Muscle of leg (tissue), 3 donors: ENCODE measurements at regions not wholly inside any gene's neighbourhood (a gene's known extent, or its start where the extent isn't known, plus 50 kb on each side); places are given as distances from the start of the nearest gene placed in this dataset.
A peak's percentile ranks its signal among the peaks of the same experiment; 100 is the strongest.

Experiments
- DNase-seq: peaks from one replicate; pipeline ENCODE4 v3.0.0; 2013
- H3K27ac ChIP-seq: one replicate; pipeline ENCODE4 v1.5.1; 2013; ENCODE audit warnings: mild to moderate bottlenecking, low read length, control low read depth
- H3K27me3 ChIP-seq: one replicate; pipeline ENCODE4 v1.6.1; 2013; ENCODE audit warnings: low read length; ENCODE audit not compliant: control insufficient read depth, insufficient read depth
- H3K36me3 ChIP-seq: one replicate; pipeline ENCODE4 v1.6.1; 2013; ENCODE audit warnings: low read length; ENCODE audit not compliant: control insufficient read depth, insufficient read depth
- H3K4me1 ChIP-seq: one replicate; pipeline ENCODE4 v1.6.1; 2013; ENCODE audit warnings: low read length; ENCODE audit not compliant: control insufficient read depth, insufficient read depth
- H3K4me3 ChIP-seq: one replicate; pipeline ENCODE4 v1.5.1; 2013; ENCODE audit warnings: low read length, control low read depth
- H3K9me3 ChIP-seq: replicated peaks from 2 replicates; pipeline ENCODE4 v1.6.1; 2013; ENCODE audit warnings: low read depth, low read length; ENCODE audit not compliant: control insufficient read depth
- WGBS: methylation state at CpG from one replicate; pipeline ENCODE4 v1.1.5; 2013; ENCODE audit warnings: missing lambda C conversion rate; ENCODE audit not compliant: insufficient coverage; 5-methylcytosine and 5-hydroxymethylcytosine counted together

GRCh38 chr17:27970587-27970986, 71.9 kb upstream of the NLK start:
- no peaks in the 10 kb centered on the region for H3K27me3 ChIP-seq
- no peaks in the 10 kb centered on the region for H3K9me3 ChIP-seq
- DNase-seq, result no peak
- H3K4me3 ChIP-seq, result no peak overlapping the region
- WGBS, result no CpG with 5 or more reads among the region's 3 CpGs
- no peak overlapping the region for H3K27ac ChIP-seq
- H3K4me1 ChIP-seq, result peaks cover 3% of the 10 kb centered on the region
- no peaks in the 10 kb centered on the region for H3K36me3 ChIP-seq

DNA sequence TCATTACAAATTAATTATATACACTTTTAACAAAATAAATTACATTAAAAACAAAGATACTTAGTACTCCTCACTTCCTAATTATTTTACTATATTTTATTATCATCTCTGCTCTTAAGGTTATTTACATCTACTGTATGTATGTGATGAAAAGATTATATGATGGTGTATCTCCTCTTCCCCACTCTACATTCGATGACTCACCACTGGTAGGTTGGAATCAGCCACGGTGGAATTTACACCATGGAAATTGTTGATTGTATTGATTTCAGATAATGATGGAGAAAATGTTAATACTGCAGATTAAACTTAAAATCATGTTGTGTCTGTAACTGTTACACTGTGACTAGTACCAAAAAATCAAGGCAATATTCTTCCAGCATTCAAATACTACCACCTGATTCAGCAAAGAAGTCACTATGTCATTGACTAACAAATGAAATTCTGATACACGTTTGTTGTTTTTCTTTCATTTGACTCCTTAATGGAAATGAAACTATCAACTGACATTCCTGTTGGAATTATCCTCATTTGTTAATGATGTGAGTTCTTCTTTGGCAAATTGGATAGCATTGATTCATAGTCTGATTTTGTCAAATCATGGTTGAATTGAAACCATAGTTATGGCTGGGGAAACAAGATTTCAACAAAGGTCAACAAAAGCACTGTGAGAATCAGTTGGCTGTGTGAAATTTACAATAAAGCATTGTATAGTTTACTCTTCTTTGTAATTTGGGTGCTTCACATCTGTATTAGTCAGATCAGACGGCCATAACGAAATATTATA, 69.0 kb upstream of the NLK start:
- H3K4me1 ChIP-seq, result peaks cover 3% of the 10 kb centered on the region
- no peaks in the 10 kb centered on the region for H3K9me3 ChIP-seq
- no peaks in the 10 kb centered on the region for H3K36me3 ChIP-seq
- H3K27me3 ChIP-seq, result no peaks in the 10 kb centered on the region
- no CpG with 5 or more reads among the region's 5 CpGs for WGBS
- H3K4me3 ChIP-seq, result no peak overlapping the region
- no peak for DNase-seq
- H3K27ac ChIP-seq, result no peak overlapping the region

DNA sequence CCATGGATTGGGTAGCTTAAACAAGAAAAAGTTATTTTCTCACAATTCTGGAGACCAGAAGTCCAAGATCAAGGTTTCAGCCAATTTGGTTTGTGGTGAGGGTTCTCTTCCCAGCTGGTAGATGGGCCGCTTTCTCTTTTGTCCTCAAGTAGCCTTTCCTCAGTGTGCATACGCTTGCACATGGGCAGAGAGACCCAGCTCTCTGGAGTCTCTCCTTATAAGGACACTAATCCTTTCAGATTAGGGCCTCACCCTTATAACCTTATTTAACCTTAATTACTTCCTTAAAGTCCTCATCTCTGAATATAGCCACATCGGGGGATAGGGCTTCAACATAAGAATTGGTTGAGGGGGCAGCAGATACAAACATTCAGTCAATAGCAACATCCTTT, 68.4 kb upstream of the NLK start:
- H3K36me3 ChIP-seq, result no peaks in the 10 kb centered on the region
- H3K9me3 ChIP-seq, result no peaks in the 10 kb centered on the region
- H3K27ac ChIP-seq, result no peak overlapping the region
- peaks cover 3% of the 10 kb centered on the region for H3K4me1 ChIP-seq
- 71% methylated on average over 2 of the region's 3 CpGs for WGBS
- H3K27me3 ChIP-seq, result no peaks in the 10 kb centered on the region
- DNase-seq, result no peak
- no peak overlapping the region for H3K4me3 ChIP-seq

DNA sequence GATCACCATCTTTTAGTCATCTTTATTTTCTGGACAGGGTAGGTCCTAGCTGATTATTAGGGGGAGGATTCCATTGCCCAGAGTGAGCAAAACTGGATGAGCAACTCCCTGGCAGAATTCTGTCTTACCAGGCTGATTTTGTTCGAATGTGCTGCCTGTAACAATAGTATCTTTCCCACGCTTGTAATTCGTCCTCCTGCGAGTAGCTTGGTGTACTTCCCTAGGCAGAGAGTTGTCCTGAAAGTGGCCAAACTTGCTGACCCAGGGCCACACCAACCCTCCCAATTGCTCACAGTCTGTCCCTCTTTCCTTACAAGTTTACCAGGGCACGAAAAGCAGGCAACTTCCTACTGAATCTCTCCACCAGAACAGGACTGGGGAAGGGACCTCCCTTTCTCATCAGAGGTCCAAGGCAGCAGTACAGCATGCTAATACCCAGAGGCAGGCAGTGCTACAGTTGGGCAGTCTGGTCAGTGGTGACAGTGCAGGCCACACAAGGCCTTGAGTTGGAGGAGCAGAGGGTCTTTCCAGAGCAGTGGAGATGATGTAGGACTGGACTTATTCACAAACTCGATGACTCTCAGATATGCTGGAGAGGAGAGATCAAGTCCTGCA, 67.8 kb upstream of the NLK start:
- no peak overlapping the region for H3K4me3 ChIP-seq
- H3K27ac ChIP-seq, result no peak overlapping the region
- H3K36me3 ChIP-seq, result no peaks in the 10 kb centered on the region
- peaks cover 3% of the 10 kb centered on the region for H3K4me1 ChIP-seq
- 80% methylated on average over 4 of the region's 6 CpGs for WGBS
- DNase-seq, result no peak
- H3K9me3 ChIP-seq, result no peaks in the 10 kb centered on the region
- H3K27me3 ChIP-seq, result no peaks in the 10 kb centered on the region

- WGBS, result 61% methylated on average over 5 of the region's 6 CpGs
- DNase-seq, result no peak
- H3K4me3 ChIP-seq, result no peak overlapping the region
- H3K27ac ChIP-seq, result no peak overlapping the region
- H3K4me1 ChIP-seq, result peaks cover 3% of the 10 kb centered on the region
- H3K27me3 ChIP-seq, result no peaks in the 10 kb centered on the region
- H3K9me3 ChIP-seq, result no peaks in the 10 kb centered on the region
- no peaks in the 10 kb centered on the region for H3K36me3 ChIP-seq
Measured at GRCh38 chr17:27975146-27976011, 67.1 kb upstream of the NLK start.

DNA sequence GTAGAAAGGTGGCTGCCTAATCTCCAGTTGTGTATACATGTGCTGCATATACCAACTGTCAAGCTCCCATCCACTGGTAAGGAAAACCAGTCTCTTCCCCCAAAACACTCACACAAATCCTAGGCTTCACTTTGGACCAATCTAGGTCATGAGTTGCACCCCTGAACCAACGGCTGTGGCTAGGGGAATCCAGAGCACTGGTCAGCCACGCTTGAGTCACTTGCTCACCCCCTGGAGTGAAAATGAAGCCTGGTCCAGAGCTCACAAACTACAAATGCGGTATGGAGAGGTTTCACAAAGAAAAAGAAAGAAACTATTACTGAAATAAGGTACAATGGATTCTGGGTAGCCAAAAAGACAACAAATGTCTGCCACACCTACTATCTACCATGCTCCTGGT, 66.1 kb upstream of the NLK start:
- 100% methylated on average over 1 of the region's 3 CpGs for WGBS
- DNase-seq, result no peak
- no peak overlapping the region for H3K4me3 ChIP-seq
- no peaks in the 10 kb centered on the region for H3K9me3 ChIP-seq
- H3K36me3 ChIP-seq, result no peaks in the 10 kb centered on the region
- peaks cover 3% of the 10 kb centered on the region for H3K4me1 ChIP-seq
- no peaks in the 10 kb centered on the region for H3K27me3 ChIP-seq
- H3K27ac ChIP-seq, result no peak overlapping the region

DNA sequence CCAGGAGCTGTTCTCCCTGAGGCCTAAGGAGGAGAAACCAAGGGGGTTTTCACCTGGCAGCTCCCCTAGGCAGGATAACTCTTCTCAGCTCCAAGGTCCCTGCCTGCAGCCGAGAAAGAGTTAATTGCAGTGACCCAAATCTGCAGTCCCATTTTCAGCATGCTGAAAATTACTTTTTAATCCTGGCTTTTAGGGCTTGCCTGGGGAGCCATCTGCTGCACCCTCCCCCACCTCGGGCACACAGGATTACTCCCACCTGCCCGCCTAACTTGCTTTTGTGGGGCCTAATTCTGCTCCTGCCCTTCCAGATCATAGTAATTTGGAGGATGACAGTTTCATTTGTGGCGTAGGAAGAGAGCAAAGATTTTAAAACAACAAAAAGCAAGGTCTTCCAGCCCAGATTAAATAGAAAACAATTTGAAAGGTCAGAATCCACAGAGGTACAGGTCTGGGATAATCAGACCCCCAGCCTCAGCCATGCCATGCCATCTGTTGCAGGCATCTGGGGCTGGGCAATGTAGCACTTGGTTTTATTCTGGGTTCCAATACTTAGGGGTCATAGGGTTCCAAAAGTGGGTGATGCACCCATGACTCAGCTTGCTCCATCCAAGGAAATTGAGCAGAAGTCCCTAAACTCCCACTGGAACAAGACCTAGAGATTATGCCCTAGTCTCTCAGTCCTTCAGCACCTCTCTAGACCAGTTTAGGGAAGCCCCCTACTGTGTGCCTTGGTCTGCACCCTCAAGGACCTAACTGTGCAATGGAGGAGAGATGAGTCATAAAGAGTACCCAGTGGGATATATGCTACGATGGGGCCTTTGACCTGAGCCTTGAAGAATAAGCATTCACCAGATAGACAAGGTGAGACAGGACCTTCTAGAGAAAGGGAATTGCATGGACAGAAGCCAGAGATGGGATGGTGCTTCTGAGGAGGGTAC, 64.5 kb upstream of the NLK start:
- Histone ChIP-seq H3K27me3 (no peaks in the 10 kb centered on the region), H3K9me3 (no peaks in the 10 kb centered on the region), H3K4me3 (no peak overlapping the region), H3K36me3 (no peaks in the 10 kb centered on the region), H3K4me1 (peaks cover 3% of the 10 kb centered on the region), H3K27ac (no peak overlapping the region)
- no peak for DNase-seq
- 90% methylated on average over 2 of the region's 5 CpGs for WGBS

DNA sequence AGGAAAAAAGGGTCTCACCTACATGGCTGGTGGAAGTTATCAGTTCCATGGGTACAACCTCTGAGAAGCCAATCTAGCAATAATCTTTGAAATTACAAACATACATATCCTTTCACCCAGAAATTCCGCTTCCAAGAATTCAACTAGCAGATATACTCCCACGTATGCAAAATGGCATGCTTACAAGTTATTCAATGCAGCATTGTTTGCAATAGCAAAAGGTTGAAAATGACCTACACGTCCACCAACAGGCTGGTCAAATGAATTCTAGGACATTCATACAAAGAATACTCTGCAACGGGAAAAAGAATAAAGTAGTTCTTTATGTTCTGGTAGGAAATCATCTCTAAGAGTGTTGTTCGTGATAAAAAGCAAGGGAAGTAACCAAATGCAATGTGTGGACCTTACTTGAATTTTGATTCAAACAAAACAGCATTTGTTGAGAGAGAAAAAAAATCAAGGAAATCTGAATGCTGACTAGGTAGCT, 63.7 kb upstream of the NLK start:
- 60% methylated on average over 1 of the region's 5 CpGs for WGBS
- H3K27ac ChIP-seq, result no peak overlapping the region

GRCh38 chr17:27980043-27980442, 62.4 kb upstream of the NLK start:
- Histone ChIP-seq H3K4me1 (peaks cover 3% of the 10 kb centered on the region), H3K9me3 (no peaks in the 10 kb centered on the region), H3K27ac (no peak overlapping the region), H3K27me3 (peaks cover 5% of the 10 kb centered on the region), H3K36me3 (no peaks in the 10 kb centered on the region), H3K4me3 (no peak overlapping the region)
- peak; percentile 42 for DNase-seq
- WGBS, result 37% methylated on average over 2 of the region's 3 CpGs

More for the DNA sequence above, 63.7 kb upstream of the NLK start:
- H3K4me3 ChIP-seq, result no peak overlapping the region
- DNase-seq, result no peak
- peaks cover 3% of the 10 kb centered on the region for H3K4me1 ChIP-seq
- no peaks in the 10 kb centered on the region for H3K36me3 ChIP-seq
- no peaks in the 10 kb centered on the region for H3K9me3 ChIP-seq
- no peaks in the 10 kb centered on the region for H3K27me3 ChIP-seq
